Muscle of leg (tissue), 3 donors: ENCODE measurements at regions not wholly inside any gene's neighbourhood (a gene's known extent, or its start where the extent isn't known, plus 50 kb on each side); places are given as distances from the start of the nearest gene placed in this dataset.

Experiments
- DNase-seq: peaks from one replicate; pipeline ENCODE4 v3.0.0; 2013
- H3K27ac ChIP-seq: one replicate; pipeline ENCODE4 v1.5.1; 2013; ENCODE audit warnings: mild to moderate bottlenecking, low read length, control low read depth
- H3K27me3 ChIP-seq: one replicate; pipeline ENCODE4 v1.6.1; 2013; ENCODE audit warnings: low read length; ENCODE audit not compliant: control insufficient read depth, insufficient read depth
- H3K36me3 ChIP-seq: one replicate; pipeline ENCODE4 v1.6.1; 2013; ENCODE audit warnings: low read length; ENCODE audit not compliant: control insufficient read depth, insufficient read depth
- H3K4me1 ChIP-seq: one replicate; pipeline ENCODE4 v1.6.1; 2013; ENCODE audit warnings: low read length; ENCODE audit not compliant: control insufficient read depth, insufficient read depth
- H3K4me3 ChIP-seq: one replicate; pipeline ENCODE4 v1.5.1; 2013; ENCODE audit warnings: low read length, control low read depth
- H3K9me3 ChIP-seq: replicated peaks from 2 replicates; pipeline ENCODE4 v1.6.1; 2013; ENCODE audit warnings: low read depth, low read length; ENCODE audit not compliant: control insufficient read depth
- WGBS: methylation state at CpG from one replicate; pipeline ENCODE4 v1.1.5; 2013; ENCODE audit warnings: missing lambda C conversion rate; ENCODE audit not compliant: insufficient coverage; 5-methylcytosine and 5-hydroxymethylcytosine counted together

DNA sequence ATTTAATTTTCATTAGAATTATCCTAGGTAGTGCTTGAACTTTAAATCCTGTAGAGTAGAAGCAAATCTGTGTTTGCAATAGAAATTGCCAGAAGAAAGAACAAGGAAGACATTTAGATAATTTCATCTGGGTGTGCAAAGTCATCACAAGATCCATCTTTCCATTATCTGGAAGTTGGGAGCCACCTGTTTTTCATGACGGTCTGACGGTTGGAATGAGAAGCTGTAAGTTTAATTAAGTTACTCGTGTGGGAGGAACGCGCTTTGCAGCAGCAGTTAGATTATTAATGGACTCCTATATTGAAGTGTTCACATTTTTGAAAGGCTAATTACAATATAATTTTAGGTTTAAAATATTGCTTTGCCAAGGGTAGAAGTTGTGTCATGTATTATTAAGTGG lies 69.9 kb upstream of the PARD3B start:
- no peaks in the 10 kb centered on the region for H3K4me1 ChIP-seq
- no CpG with 5 or more reads among the region's 5 CpGs for WGBS
- H3K27me3 ChIP-seq, result no peaks in the 10 kb centered on the region
- DNase-seq, result no peak
- H3K9me3 ChIP-seq, result no peaks in the 10 kb centered on the region
- H3K4me3 ChIP-seq, result no peak overlapping the region
- no peak overlapping the region for H3K27ac ChIP-seq
- H3K36me3 ChIP-seq, result no peaks in the 10 kb centered on the region

DNA sequence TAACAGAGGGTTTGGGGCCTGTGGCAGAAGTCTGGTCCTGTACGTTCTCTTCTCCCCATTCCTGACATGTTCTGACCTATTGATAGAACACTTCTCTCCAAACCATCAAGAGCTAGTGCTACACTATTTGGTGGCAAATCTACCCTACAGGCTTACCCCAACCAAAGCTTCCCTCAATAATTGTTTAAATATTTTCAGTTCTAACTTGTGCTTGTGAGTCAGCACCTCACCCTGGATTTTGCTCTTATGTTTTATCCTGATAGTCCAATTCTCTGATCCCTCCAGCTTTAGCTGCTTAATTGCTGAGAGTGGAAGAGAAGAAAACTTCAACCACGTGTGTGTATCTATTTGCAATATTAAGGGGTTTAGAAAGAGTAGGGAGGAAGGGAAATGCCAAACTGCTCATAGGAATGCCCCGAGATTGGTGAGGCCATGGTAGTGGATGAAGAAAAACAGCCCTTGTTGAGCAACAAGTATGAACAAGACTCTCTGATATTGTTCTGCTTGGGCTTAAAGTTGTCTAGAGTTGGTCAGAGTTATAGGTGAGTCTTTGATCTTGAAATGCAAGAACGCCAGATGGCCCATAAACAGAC lies 67.8 kb upstream of the PARD3B start:
- Histone ChIP-seq H3K27ac (no peak overlapping the region), H3K36me3 (no peaks in the 10 kb centered on the region), H3K27me3 (no peaks in the 10 kb centered on the region), H3K4me3 (no peak overlapping the region), H3K9me3 (no peaks in the 10 kb centered on the region), H3K4me1 (no peaks in the 10 kb centered on the region)
- 86% methylated on average over 3 of the region's 4 CpGs for WGBS
- no peak for DNase-seq

DNA sequence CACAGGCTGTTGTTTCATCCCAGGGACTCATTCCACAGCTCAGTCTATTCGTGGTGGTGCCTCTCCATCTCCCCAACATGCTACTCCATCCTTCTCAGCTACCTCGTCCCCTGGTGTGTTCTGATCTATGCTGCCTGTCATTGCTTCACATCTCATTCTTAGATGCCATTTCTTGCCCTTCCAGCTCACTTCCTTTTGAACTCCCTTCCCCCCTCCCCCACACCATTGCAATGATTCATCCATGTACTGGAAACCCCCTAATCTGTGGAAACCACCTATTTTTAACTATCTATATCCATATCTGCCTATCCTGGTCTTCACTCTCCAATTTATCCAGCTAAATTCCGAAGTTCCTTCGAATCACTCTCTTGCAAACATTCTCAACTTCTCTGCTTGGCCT lies 65.7 kb upstream of the PARD3B start:
- H3K4me3 ChIP-seq, result no peak overlapping the region
- H3K27ac ChIP-seq, result no peak overlapping the region
- peaks cover 7% of the 10 kb centered on the region for H3K4me1 ChIP-seq
- no peaks in the 10 kb centered on the region for H3K36me3 ChIP-seq
- WGBS, result 80% methylated on average over 2 of the region's 4 CpGs
- no peak for DNase-seq
- H3K27me3 ChIP-seq, result no peaks in the 10 kb centered on the region
- no peaks in the 10 kb centered on the region for H3K9me3 ChIP-seq

DNA sequence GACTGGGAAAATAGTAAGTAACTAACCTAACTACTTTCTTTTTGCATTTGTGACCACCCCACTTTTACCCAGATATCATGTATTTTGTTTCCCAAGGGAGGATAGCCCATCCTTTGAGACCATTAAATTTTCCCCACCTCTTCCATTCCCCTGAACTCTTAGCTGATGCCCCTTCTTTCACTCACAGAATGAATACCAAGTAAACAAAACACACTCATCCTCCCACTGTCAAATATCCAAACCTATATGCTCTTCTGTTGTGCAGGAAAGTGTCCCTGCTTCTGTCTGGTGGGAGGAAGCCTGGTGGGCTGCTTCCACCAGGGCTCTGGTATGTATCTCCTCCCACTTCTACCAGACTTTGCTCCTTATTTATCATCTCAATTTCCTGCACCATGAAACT lies 64.6 kb upstream of the PARD3B start:
- H3K4me1 ChIP-seq, result peaks cover 7% of the 10 kb centered on the region
- no peak overlapping the region for H3K4me3 ChIP-seq
- H3K9me3 ChIP-seq, result no peaks in the 10 kb centered on the region
- no peak overlapping the region for H3K27ac ChIP-seq
- H3K27me3 ChIP-seq, result no peaks in the 10 kb centered on the region
- no peak for DNase-seq
- no peaks in the 10 kb centered on the region for H3K36me3 ChIP-seq

DNA sequence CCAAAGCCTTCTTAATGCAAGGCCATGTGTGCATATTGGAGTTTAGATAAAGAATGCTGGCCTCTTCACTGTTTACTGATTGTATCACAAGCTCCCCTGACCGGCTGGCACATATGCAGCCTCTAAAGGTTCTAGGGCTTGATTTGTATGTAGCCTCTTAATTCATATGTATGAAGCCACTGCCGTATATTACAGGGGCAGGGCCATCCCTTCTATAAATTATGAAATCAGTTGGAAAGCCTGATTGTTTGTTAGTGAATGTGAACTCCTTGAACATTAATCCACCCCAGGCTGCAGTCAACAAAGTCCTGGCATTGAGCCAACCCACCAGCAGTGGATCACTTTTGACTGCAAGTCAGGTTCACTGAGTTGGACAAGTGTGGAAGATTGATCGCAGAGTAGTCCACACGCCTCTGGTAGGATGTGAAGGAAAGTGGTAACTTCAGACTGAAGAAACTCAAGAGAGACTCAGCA lies 61.6 kb upstream of the PARD3B start:
- Histone ChIP-seq H3K27ac (no peak overlapping the region), H3K27me3 (no peaks in the 10 kb centered on the region), H3K4me3 (no peak overlapping the region), H3K9me3 (no peaks in the 10 kb centered on the region), H3K4me1 (peaks cover 12% of the 10 kb centered on the region), H3K36me3 (no peaks in the 10 kb centered on the region)
- peak; percentile 31 for DNase-seq
- WGBS, result 56% methylated on average over 2 of the region's 4 CpGs

DNA sequence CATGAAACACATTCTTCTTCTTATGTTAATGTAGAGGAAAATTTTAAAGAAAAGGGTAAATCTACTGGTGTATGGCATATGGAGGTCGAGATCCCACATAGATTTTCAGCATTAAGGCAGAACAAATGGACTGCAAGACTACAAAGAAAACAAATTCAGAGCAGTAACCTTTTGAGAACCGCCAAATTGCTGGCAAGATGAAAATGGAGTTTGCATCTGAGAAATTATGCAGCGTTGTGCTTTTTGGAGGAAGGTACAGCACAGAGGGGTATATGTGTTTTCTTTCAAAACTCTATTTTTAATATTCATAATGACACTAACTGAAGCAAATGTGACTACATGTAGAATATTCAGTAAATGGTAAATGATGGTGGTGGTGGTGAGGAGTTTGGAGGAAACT lies 59.0 kb upstream of the PARD3B start:
- no peaks in the 10 kb centered on the region for H3K36me3 ChIP-seq
- WGBS, result no CpG with 5 or more reads among the region's 3 CpGs
- H3K9me3 ChIP-seq, result no peaks in the 10 kb centered on the region
- peaks cover 12% of the 10 kb centered on the region for H3K4me1 ChIP-seq
- no peak overlapping the region for H3K4me3 ChIP-seq
- DNase-seq, result no peak
- no peaks in the 10 kb centered on the region for H3K27me3 ChIP-seq
- H3K27ac ChIP-seq, result peak overlapping the region; percentile 65

DNA sequence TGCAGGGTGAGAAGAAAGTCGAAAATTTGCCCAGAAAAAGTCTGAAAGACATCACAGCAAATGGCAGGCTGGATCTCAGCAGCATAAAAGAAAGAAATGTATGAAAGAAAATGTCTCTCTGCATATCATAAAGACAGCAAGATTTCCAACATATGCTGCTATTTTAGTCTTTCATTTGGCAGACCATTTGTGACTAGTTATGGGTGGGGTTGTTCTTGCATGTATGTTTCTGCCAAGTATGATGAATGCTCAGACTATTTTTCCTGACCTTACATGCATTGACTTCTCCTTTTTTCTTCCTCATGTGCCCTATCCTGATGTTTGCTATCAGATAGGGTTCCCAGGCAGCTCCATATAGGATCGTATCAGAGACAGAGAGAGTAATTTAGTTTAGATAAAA lies 58.5 kb upstream of the PARD3B start:
- Histone ChIP-seq H3K27me3 (no peaks in the 10 kb centered on the region), H3K36me3 (no peaks in the 10 kb centered on the region), H3K4me1 (peaks cover 12% of the 10 kb centered on the region), H3K27ac (peak overlapping the region; percentile 65), H3K9me3 (no peaks in the 10 kb centered on the region), H3K4me3 (no peak overlapping the region)
- WGBS, result no CpG with 5 or more reads among the region's 2 CpGs
- DNase-seq, result peak; percentile 91

DNA sequence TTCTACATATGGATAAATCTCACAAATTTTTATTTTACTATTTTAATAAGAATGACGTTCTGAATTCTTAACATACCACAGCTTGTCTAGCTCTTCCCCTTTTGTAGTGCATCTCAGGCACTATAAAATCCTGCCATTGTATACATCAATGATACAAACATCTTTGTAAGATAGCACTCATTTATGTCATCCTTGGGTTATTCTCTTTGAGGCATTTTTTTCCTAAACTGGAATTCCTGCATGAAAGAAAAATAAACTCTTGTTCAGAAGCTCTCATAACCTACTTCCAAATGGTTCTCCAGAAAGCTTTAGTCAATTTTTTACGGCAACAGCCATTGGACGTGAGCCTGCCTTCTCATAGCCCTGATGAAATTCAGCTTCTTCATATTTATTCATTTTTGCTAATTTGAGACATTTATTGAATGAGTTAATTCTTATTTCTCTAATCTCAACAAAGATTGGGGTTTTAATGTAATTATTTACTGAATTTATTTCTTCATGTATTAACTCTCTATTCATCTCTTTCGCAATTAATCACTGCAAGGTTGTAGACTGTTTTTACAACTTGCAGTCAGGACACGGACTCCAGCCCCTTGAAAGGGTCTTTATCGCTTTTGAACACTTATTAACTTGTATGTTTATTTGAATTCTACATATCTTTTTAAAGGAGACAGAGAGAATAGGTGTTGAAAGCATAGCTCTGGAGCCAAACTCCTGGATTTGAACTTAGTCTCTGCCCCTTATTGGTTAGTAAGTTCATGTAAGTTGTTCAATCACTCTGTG lies 57.6 kb upstream of the PARD3B start:
- peak; percentile 28 for DNase-seq
- no CpG with 5 or more reads among the region's 6 CpGs for WGBS
- H3K27ac ChIP-seq, result peak overlapping the region; percentile 36

DNA sequence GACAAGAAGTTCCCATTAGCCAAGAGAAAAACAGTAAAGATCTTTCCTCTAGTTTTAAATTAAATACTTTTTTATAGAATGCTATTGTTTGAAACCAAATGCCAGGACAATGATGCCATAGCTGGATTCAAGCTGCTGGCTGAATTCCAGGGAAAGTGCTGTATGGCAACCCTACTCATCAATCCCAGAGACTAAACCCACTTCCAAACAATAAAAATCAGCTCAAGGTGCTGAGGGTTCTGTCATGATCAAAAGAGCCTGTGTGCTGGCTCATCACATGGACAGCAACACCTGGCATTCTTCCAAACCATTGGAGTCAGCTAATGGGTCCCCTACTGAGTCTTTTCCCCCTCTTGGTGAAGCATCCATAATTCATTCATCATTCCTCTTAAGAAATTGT lies 53.7 kb upstream of the PARD3B start:
- peak; percentile 11 for DNase-seq
- peaks cover 2% of the 10 kb centered on the region for H3K4me1 ChIP-seq

More for the DNA sequence above, 57.6 kb upstream of the PARD3B start:
- peaks cover 12% of the 10 kb centered on the region for H3K4me1 ChIP-seq
- no peaks in the 10 kb centered on the region for H3K27me3 ChIP-seq
- H3K4me3 ChIP-seq, result no peak overlapping the region
- H3K36me3 ChIP-seq, result no peaks in the 10 kb centered on the region
- H3K9me3 ChIP-seq, result no peaks in the 10 kb centered on the region

DNA sequence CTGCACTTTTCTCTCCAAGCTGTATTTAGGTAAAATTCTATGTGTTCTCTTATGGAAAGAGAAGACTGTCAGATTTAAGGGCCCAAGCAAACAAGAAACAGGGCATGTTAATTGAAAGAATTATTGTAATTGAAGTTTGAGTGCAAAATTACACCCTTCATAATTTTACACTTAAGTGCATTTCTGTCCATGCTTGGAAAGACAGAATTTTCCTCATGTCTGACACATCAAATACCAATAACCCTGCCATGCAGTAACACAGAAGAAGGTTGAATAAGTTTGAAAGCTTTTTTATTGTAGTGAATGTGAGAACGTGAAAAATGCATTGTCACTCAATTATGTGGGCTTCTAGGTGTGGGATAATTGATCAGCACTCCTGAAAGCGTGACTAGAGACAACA lies 52.9 kb upstream of the PARD3B start:
- H3K27ac ChIP-seq, result no peak overlapping the region
- no peak overlapping the region for H3K4me3 ChIP-seq
- DNase-seq, result no peak
- H3K9me3 ChIP-seq, result no peaks in the 10 kb centered on the region
- no CpG with 5 or more reads among the region's 2 CpGs for WGBS
- H3K27me3 ChIP-seq, result no peaks in the 10 kb centered on the region
- H3K36me3 ChIP-seq, result no peaks in the 10 kb centered on the region
- no peaks in the 10 kb centered on the region for H3K4me1 ChIP-seq

More for the DNA sequence above, 53.7 kb upstream of the PARD3B start:
- Histone ChIP-seq H3K36me3 (no peaks in the 10 kb centered on the region), H3K9me3 (no peaks in the 10 kb centered on the region), H3K27ac (no peak overlapping the region), H3K4me3 (no peak overlapping the region), H3K27me3 (no peaks in the 10 kb centered on the region)
